A549 (cell line): ENCODE measurements at regions not wholly inside any gene's neighbourhood (a gene's known extent, or its start where the extent isn't known, plus 50 kb on each side); places are given as distances from the start of the nearest gene placed in this dataset.

Experiments
- ATAC-seq, 2 experiments: fragments of 200-7000 bp in 1 of 2; fragments of >200 bp in 1 of 2; cut with Nextera tagmentation in 1 of 2; cut with Tn5 transposase in 1 of 2; 3 replicates each; pipeline versions ENCODE4 v1.8.0 to v1.9.1; 2018 to 2020; ENCODE audit warnings: mild to moderate bottlenecking in 1 of 2, moderate library complexity in 1 of 2
- CTCF ChIA-PET: fragments of 300-600 bp; sonication (Branson Sonifier 250); formaldehyde crosslinking; extraction: SDS; loops from one replicate; lab custom pipeline; 2021; ENCODE audit warnings: antibody characterized with exemption, inconsistent platforms; lab: Yijun Ruan, JAX
- POLR2A ChIA-PET: fragments of 350-600 bp; formaldehyde crosslinking; extraction: SDS; loops from one replicate; lab custom pipeline; 2021; ENCODE audit warnings: antibody characterized with exemption, inconsistent platforms; lab: Yijun Ruan, JAX
- DNase-seq, 2 experiments: peaks; one replicate each; pipeline versions ENCODE4 v3.0.0 to v3.0.0-alpha.2; 2011 to 2016; ENCODE audit warnings: low read depth in 1 of 2, low spot score in 1 of 2
- FAIRE-seq: peaks from 2 replicates; lab custom pipeline; 2011; peaks lifted over from hg19 to GRCh38; lab: Jason Lieb, UNC
- H3K27ac ChIP-seq, 2 experiments: fragments of >200 bp; sonication (Bioruptor Twin); formaldehyde crosslinking; 3 replicates each; pipeline ENCODE4 v1.5.1; 2016 to 2017
- H3K4me1 ChIP-seq: fragments of >200 bp; sonication (Bioruptor Twin); formaldehyde crosslinking; 3 replicates; pipeline ENCODE4 v1.6.1; 2016
- H3K4me2 ChIP-seq: fragments of >200 bp; sonication (Bioruptor Twin); formaldehyde crosslinking; 3 replicates; pipeline ENCODE4 v1.6.1; 2016
- H3K4me3 ChIP-seq: fragments of >200 bp; sonication (Bioruptor Twin); formaldehyde crosslinking; 3 replicates; pipeline ENCODE4 v1.5.1; 2016
- H3K9me3 ChIP-seq: fragments of >200 bp; sonication (Bioruptor Twin); formaldehyde crosslinking; 3 replicates; pipeline ENCODE4 v1.6.1; 2016
- BHLHE40 ChIP-seq: IDR thresholded peaks from 2 replicates; pipeline ENCODE4 v1.6.1; 2012; ENCODE audit warnings: low read depth, low read length, inconsistent platforms
- CHD2 ChIP-seq: fragments of 150-350 bp; IDR thresholded peaks from 2 replicates; pipeline ENCODE4 v1.6.1; 2014; ENCODE audit warnings: low read length; ENCODE audit not compliant: partially characterized antibody
- E2F6 ChIP-seq: IDR thresholded peaks from 2 replicates; pipeline ENCODE4 v1.6.1; 2012; ENCODE audit warnings: low read depth, borderline replicate concordance
- EHMT2 ChIP-seq: fragments of 200-600 bp; sonication (generic); IDR thresholded peaks from 2 replicates; pipeline ENCODE4 v1.6.1; 2016; ENCODE audit warnings: antibody characterized with exemption, low read depth, mild to moderate bottlenecking, moderate library complexity
- EP300 ChIP-seq, 2 experiments: fragments of >200 bp; sonication (Bioruptor Twin); formaldehyde crosslinking; IDR thresholded peaks; 2 replicates in 1 of 2; 3 replicates in 1 of 2; pipeline ENCODE4 v1.6.1; 2016 to 2017
- ESRRA ChIP-seq: fragments of 150-350 bp; IDR thresholded peaks from 2 replicates; pipeline ENCODE4 v1.6.1; 2014; ENCODE audit warnings: mild to moderate bottlenecking, low read length, borderline replicate concordance
- FOSB ChIP-seq: fragments of 250-450 bp; sonication (Bioruptor Pico); IDR thresholded peaks from 2 replicates; pipeline ENCODE4 v1.5.0; 2020; ENCODE audit warnings: mild to moderate bottlenecking, moderate library complexity
- FOSL2 ChIP-seq, 2 experiments: fragments of 450-650 bp in 1 of 2; fragments of >200 bp in 1 of 2; sonication (Bioruptor Twin) in 1 of 2; formaldehyde crosslinking; IDR thresholded peaks; 2 replicates each; pipeline versions ENCODE4 v1.5.0 to v1.6.1; 2016 to 2020; ENCODE audit warnings: mild to moderate bottlenecking in 1 of 2, moderate library complexity in 1 of 2
- FOXS1 ChIP-seq: fragments of 250-450 bp; sonication (Bioruptor Pico); IDR thresholded peaks from 2 replicates; pipeline ENCODE4 v1.5.0; 2020; ENCODE audit warnings: mild to moderate bottlenecking, moderate library complexity
- HOXA7 ChIP-seq: fragments of 250-450 bp; sonication (Bioruptor Pico); IDR thresholded peaks from 2 replicates; pipeline ENCODE4 v1.5.0; 2020; ENCODE audit warnings: mild to moderate bottlenecking, moderate library complexity
- JUNB ChIP-seq: fragments of >200 bp; sonication (Bioruptor Twin); formaldehyde crosslinking; IDR thresholded peaks from 2 replicates; pipeline ENCODE4 v1.6.1; 2016
- KDM1A ChIP-seq: fragments of 200-600 bp; sonication (generic); IDR thresholded peaks from 2 replicates; pipeline ENCODE4 v1.6.1; 2016; ENCODE audit warnings: low read depth, mild to moderate bottlenecking
- MAZ ChIP-seq: fragments of 150-350 bp; IDR thresholded peaks from 2 replicates; pipeline ENCODE4 v1.6.1; 2014; ENCODE audit warnings: antibody characterized with exemption, low read depth, low read length, borderline replicate concordance
- NR3C1 ChIP-seq: fragments of >200 bp; sonication (Bioruptor Twin); formaldehyde crosslinking; IDR thresholded peaks from 3 replicates; pipeline ENCODE4 v1.6.1; 2017
- PBX3 ChIP-seq: IDR thresholded peaks from 2 replicates; pipeline ENCODE4 v1.6.1; 2012
- POLR2AphosphoS2 ChIP-seq: conservative IDR thresholded peaks from 2 replicates; pipeline ENCODE4 v1.6.1; 2012; ENCODE audit warnings: low read length, improper control_type of control experiment, inconsistent platforms
- RCOR1 ChIP-seq: fragments of 150-350 bp; IDR thresholded peaks from 2 replicates; pipeline ENCODE4 v1.6.1; 2014; ENCODE audit warnings: antibody characterized with exemption, low read length, low read depth
- REST ChIP-seq: fragments of 200-600 bp; sonication (generic); IDR thresholded peaks from 2 replicates; pipeline ENCODE4 v1.6.1; 2016; ENCODE audit warnings: antibody characterized with exemption, mild to moderate bottlenecking, moderate library complexity
- RFX5 ChIP-seq: fragments of 450-650 bp; IDR thresholded peaks from 2 replicates; pipeline ENCODE4 v1.7.1; 2014; ENCODE audit warnings: antibody characterized with exemption, mild to moderate bottlenecking, moderate library complexity
- SREBF2 ChIP-seq: fragments of 450-650 bp; IDR thresholded peaks from 2 replicates; pipeline ENCODE4 v1.6.1; 2014; ENCODE audit warnings: mild to moderate bottlenecking, moderate library complexity
- USF2 ChIP-seq: fragments of 450-650 bp; IDR thresholded peaks from 2 replicates; pipeline ENCODE4 v1.6.1; 2014; ENCODE audit warnings: antibody characterized with exemption
- ZFP36 ChIP-seq: fragments of 450-650 bp; IDR thresholded peaks from 2 replicates; pipeline ENCODE4 v1.6.1; 2014; ENCODE audit warnings: borderline replicate concordance; ENCODE audit not compliant: partially characterized antibody
- WGBS: methylation state at CpG from one replicate; pipeline ENCODE4 v1.1.6; 2017; ENCODE audit errors: missing lambda C conversion rate; 5-methylcytosine and 5-hydroxymethylcytosine counted together

GRCh38 chr17:15095935-15096334, 169.2 kb downstream of the PMP22 start:
- no peak for TF ChIP-seq PBX3
- no peak for TF ChIP-seq EHMT2
- no peak for TF ChIP-seq MAZ
- no peak for TF ChIP-seq E2F6
- TF ChIP-seq RFX5, result no peak
- no peak for TF ChIP-seq REST
- TF ChIP-seq JUNB, result no peak
- TF ChIP-seq ZFP36, result no peak
- TF ChIP-seq POLR2AphosphoS2, result no peak
- FAIRE-seq, result no peak
- POLR2A ChIA-PET, result no interaction called here
- H3K9me3 ChIP-seq, result no peaks in the 10 kb centered on the region
- H3K27ac ChIP-seq, result no peak overlapping the region
- H3K4me3 ChIP-seq, result no peak overlapping the region
- H3K4me1 ChIP-seq, result no peaks in the 10 kb centered on the region
- no peak overlapping the region for H3K4me2 ChIP-seq
- CTCF ChIA-PET, result no interaction called here
- DNase-seq, result no peak
- WGBS, result 9% methylated on average over 2 of the region's 2 CpGs
- no peak for ATAC-seq

- no peak for DNase-seq
- ChIA-PET CTCF (interaction anchor here (1.2 kb wide), 1 partner anchor 26 kb away, joined by 3 read pairs; no protein-coding TSS in a partner anchor), POLR2A (no interaction called here)
- WGBS, result 2% methylated on average over 7 of the region's 7 CpGs
- Histone ChIP-seq H3K27ac (no peak overlapping the region), H3K4me2 (no peak overlapping the region), H3K9me3 (no peaks in the 10 kb centered on the region), H3K4me3 (no peak overlapping the region), H3K4me1 (no peaks in the 10 kb centered on the region)
- ATAC-seq, result peak in 1 of 2 experiments; percentile 10; a peak in 1 of 6 replicates
- TF ChIP-seq NR3C1, result no peak
- TF ChIP-seq KDM1A, result no peak
- no peak for TF ChIP-seq FOXS1
- TF ChIP-seq FOSB (CRISPR knock-in tag), result no peak
- TF ChIP-seq BHLHE40, result no peak
- TF ChIP-seq EP300 (IDR thresholded peaks at IDR 0.05), result no peak
- no peak for TF ChIP-seq RCOR1
- no peak for TF ChIP-seq CHD2
- peak; percentile 61 for FAIRE-seq
Measured at GRCh38 chr17:15092762-15093161, 172.4 kb downstream of the PMP22 start.

GRCh38 chr17:15092261-15092660, 172.9 kb downstream of the PMP22 start:
- DNase-seq (no peak), FAIRE-seq (no peak), ATAC-seq (no peak)
- ChIA-PET CTCF (interaction anchor here (1.2 kb wide), 1 partner anchor 26 kb away, joined by 3 read pairs; no protein-coding TSS in a partner anchor), POLR2A (no interaction called here)
- Histone ChIP-seq H3K4me3 (no peak overlapping the region), H3K4me1 (no peaks in the 10 kb centered on the region), H3K9me3 (no peaks in the 10 kb centered on the region), H3K27ac (no peak overlapping the region), H3K4me2 (no peak overlapping the region)
- 19% methylated on average over 2 of the region's 2 CpGs for WGBS
- no peak for TF ChIP-seq JUNB
- no peak for TF ChIP-seq USF2
- TF ChIP-seq ESRRA, result no peak
- no peak for TF ChIP-seq FOSL2 (IDR thresholded peaks at IDR 0.05)
- TF ChIP-seq FOSL2 (CRISPR knock-in tag; IDR thresholded peaks at IDR 0.05), result no peak
- no peak for TF ChIP-seq SREBF2
- no peak for TF ChIP-seq HOXA7 (CRISPR knock-in tag)
